Mesothelial cell of epicardium (in vitro differentiated cells): ENCODE measurements at regions not wholly inside any gene's neighbourhood (a gene's known extent, or its start where the extent isn't known, plus 50 kb on each side); places are given as distances from the start of the nearest gene placed in this dataset.

Experiments used
- DNase-seq, 2 experiments: peaks; one replicate each; pipeline ENCODE4 v3.0.0; 2021; ENCODE audit warnings: low spot score in 2 of 2; ENCODE audit not compliant: unreplicated experiment in 2 of 2
- H3K27ac Mint-ChIP-seq: 2 replicates; pipeline ENCODE4 v1.8.0; 2021; ENCODE audit warnings: mixed read lengths
- H3K27me3 Mint-ChIP-seq: 2 replicates; pipeline ENCODE4 v1.8.0; 2021; ENCODE audit warnings: low read depth, mixed read lengths
- H3K36me3 Mint-ChIP-seq: 2 replicates; pipeline ENCODE4 v1.8.0; 2021; ENCODE audit warnings: mixed read lengths
- H3K4me1 Mint-ChIP-seq: 2 replicates; pipeline ENCODE4 v1.8.0; 2021; ENCODE audit warnings: mixed read lengths
- H3K4me3 Mint-ChIP-seq: 2 replicates; pipeline ENCODE4 v1.8.0; 2021; ENCODE audit warnings: mild to moderate bottlenecking, moderate library complexity, mixed read lengths
- H3K9me3 Mint-ChIP-seq: 2 replicates; pipeline ENCODE4 v1.8.0; 2021; ENCODE audit warnings: mixed read lengths
- CTCF ChIP-seq: fragments of 200-600 bp; sonication (generic); IDR thresholded peaks from one replicate; pipeline ENCODE4 v1.5.0; 2021; ENCODE audit warnings: antibody characterized with exemption; ENCODE audit not compliant: unreplicated experiment

GRCh38 chr17:77647531-77647930 is 311.0 kb upstream of the TNRC6C start:
- peaks cover 3% of the 10 kb centered on the region for H3K36me3 Mint-ChIP-seq
- peaks cover 32% of the 10 kb centered on the region for H3K9me3 Mint-ChIP-seq
- no peak for DNase-seq
- TF ChIP-seq CTCF: no peak
- H3K27me3 Mint-ChIP-seq: peaks cover 29% of the 10 kb centered on the region
- no peak overlapping the region for H3K27ac Mint-ChIP-seq
- no peak overlapping the region for H3K4me3 Mint-ChIP-seq
- H3K4me1 Mint-ChIP-seq: no peaks in the 10 kb centered on the region

GRCh38 chr17:77649717-77650211 is 308.7 kb upstream of the TNRC6C start:
- H3K9me3 Mint-ChIP-seq: peaks cover 32% of the 10 kb centered on the region

GRCh38 chr17:77651988-77652387 is 306.5 kb upstream of the TNRC6C start:
- Mint-ChIP-seq H3K4me3 (no peak overlapping the region), H3K9me3 (peaks cover 32% of the 10 kb centered on the region), H3K27me3 (peaks cover 18% of the 10 kb centered on the region), H3K4me1 (peaks cover 8% of the 10 kb centered on the region), H3K27ac (no peak overlapping the region), H3K36me3 (peaks cover 3% of the 10 kb centered on the region)
- TF ChIP-seq CTCF: no peak
- no peak for DNase-seq

More at GRCh38 chr17:77649717-77650211, 308.7 kb upstream of the TNRC6C start:
- H3K4me3 Mint-ChIP-seq: no peak overlapping the region
- H3K36me3 Mint-ChIP-seq: peaks cover 3% of the 10 kb centered on the region
- H3K27ac Mint-ChIP-seq: no peak overlapping the region
- TF ChIP-seq CTCF: no peak
- H3K4me1 Mint-ChIP-seq: peaks cover 5% of the 10 kb centered on the region
- peaks cover 25% of the 10 kb centered on the region for H3K27me3 Mint-ChIP-seq
- DNase-seq: no peak

- TF ChIP-seq CTCF: no peak
- no peaks in the 10 kb centered on the region for H3K36me3 Mint-ChIP-seq
- H3K9me3 Mint-ChIP-seq: peaks cover 29% of the 10 kb centered on the region
- H3K4me3 Mint-ChIP-seq: no peak overlapping the region
- no peak for DNase-seq
- peaks cover 32% of the 10 kb centered on the region for H3K27me3 Mint-ChIP-seq
- H3K4me1 Mint-ChIP-seq: peaks cover 10% of the 10 kb centered on the region
- H3K27ac Mint-ChIP-seq: no peak overlapping the region
These were observed 304.2 kb upstream of the TNRC6C start for GRCh38 chr17:77654296-77654695.

GRCh38 chr17:77654850-77655249 is 303.7 kb upstream of the TNRC6C start:
- no peak overlapping the region for H3K4me3 Mint-ChIP-seq
- H3K36me3 Mint-ChIP-seq: no peaks in the 10 kb centered on the region
- H3K9me3 Mint-ChIP-seq: peaks cover 24% of the 10 kb centered on the region
- DNase-seq: no peak
- H3K27ac Mint-ChIP-seq: no peak overlapping the region
- no peak for TF ChIP-seq CTCF
- H3K27me3 Mint-ChIP-seq: peaks cover 32% of the 10 kb centered on the region
- peaks cover 10% of the 10 kb centered on the region for H3K4me1 Mint-ChIP-seq

GRCh38 chr17:77656054-77656453 is 302.4 kb upstream of the TNRC6C start:
- no peak overlapping the region for H3K4me3 Mint-ChIP-seq
- H3K27ac Mint-ChIP-seq: no peak overlapping the region
- H3K9me3 Mint-ChIP-seq: peaks cover 14% of the 10 kb centered on the region
- TF ChIP-seq CTCF: no peak
- peaks cover 39% of the 10 kb centered on the region for H3K27me3 Mint-ChIP-seq
- H3K36me3 Mint-ChIP-seq: no peaks in the 10 kb centered on the region
- peaks cover 10% of the 10 kb centered on the region for H3K4me1 Mint-ChIP-seq
- no peak for DNase-seq
